Mucosa of rectum (tissue), 2 donors: ENCODE measurements at regions not wholly inside any gene's neighbourhood (a gene's known extent, or its start where the extent isn't known, plus 50 kb on each side); places are given as distances from the start of the nearest gene placed in this dataset.

Experiments
- H3K27ac ChIP-seq, 2 donors: one replicate each; pipeline ENCODE4 v1.7.0; 2013; ENCODE audit warnings: inconsistent platforms in 2 of 2, low read depth in 2 of 2, low read length in 2 of 2
- H3K27me3 ChIP-seq, 2 donors: one replicate each; pipeline ENCODE4 v1.7.0; 2013; ENCODE audit warnings: low read length in 2 of 2; ENCODE audit not compliant: control insufficient read depth in 2 of 2, insufficient read depth in 2 of 2
- H3K36me3 ChIP-seq, 2 donors: one replicate each; pipeline ENCODE4 v1.7.0; 2013; ENCODE audit warnings: low read length in 2 of 2; ENCODE audit not compliant: control insufficient read depth in 2 of 2, insufficient read depth in 2 of 2
- H3K4me1 ChIP-seq, 2 donors: one replicate each; pipeline ENCODE4 v1.7.0; 2013; ENCODE audit warnings: low read length in 2 of 2, mild to moderate bottlenecking in 1 of 2; ENCODE audit not compliant: control insufficient read depth in 2 of 2, insufficient read depth in 2 of 2
- H3K4me3 ChIP-seq, 2 donors: one replicate each; pipeline ENCODE4 v1.7.0; 2013; ENCODE audit warnings: low read length in 2 of 2
- H3K9ac ChIP-seq, 2 donors: one replicate each; pipeline ENCODE4 v1.7.0; 2013; ENCODE audit warnings: low read length in 2 of 2, low read depth in 1 of 2, mild to moderate bottlenecking in 1 of 2
- H3K9me3 ChIP-seq, 2 donors: one replicate each; pipeline ENCODE4 v1.7.0; 2013; ENCODE audit warnings: low read length in 2 of 2; ENCODE audit not compliant: control insufficient read depth in 2 of 2
- donor health status: healthy.
- donor health status: Normal muscosa, but diverticular disease.

GRCh38 chr20:40159276-40159675 lies 529.8 kb downstream of the MAFB start:
- no peak overlapping the region for H3K27ac ChIP-seq
- H3K9me3 ChIP-seq, result no peaks in the 10 kb centered on the region
- no peaks in the 10 kb centered on the region for H3K4me1 ChIP-seq
- H3K9ac ChIP-seq, result no peak overlapping the region
- H3K4me3 ChIP-seq, result no peak overlapping the region
- H3K36me3 ChIP-seq, result no peaks in the 10 kb centered on the region
- H3K27me3 ChIP-seq, result no peaks in the 10 kb centered on the region

DNA sequence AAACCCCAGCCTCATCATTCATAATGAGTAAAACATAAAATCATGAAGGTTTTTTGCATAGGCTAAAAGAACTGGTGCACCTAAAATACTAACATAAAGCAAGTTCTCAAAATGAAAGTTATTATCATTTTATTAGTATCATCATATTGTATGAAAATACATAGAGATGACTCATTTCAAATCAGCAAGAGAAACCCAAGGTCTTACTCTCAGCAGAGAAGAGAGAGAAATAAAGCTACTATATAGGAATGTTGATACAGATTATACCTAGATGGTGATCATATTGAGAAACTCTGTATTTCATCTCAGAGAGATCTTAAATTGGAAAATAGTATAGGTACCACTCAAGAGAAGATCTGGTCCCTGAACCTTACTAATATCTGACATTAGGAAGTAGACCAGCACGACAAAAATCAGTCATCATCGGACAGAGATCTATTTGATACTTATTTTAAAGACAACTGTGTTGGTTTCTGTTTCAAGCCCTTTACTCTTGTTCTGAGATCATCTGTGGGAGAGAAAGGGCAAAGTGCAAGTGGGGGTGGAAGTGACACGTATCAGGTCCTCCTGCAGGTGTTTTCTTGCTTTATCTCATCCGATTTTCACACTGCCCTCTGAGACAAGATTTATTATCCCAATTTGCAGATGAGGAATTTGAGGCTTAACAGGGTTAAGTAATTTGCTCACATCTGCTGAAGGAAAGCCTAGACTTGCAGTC lies 532.3 kb downstream of the MAFB start:
- H3K4me3 ChIP-seq, result no peak overlapping the region
- H3K9me3 ChIP-seq, result no peaks in the 10 kb centered on the region
- no peaks in the 10 kb centered on the region for H3K27me3 ChIP-seq
- no peaks in the 10 kb centered on the region for H3K4me1 ChIP-seq
- H3K36me3 ChIP-seq, result no peaks in the 10 kb centered on the region
- no peak overlapping the region for H3K9ac ChIP-seq
- H3K27ac ChIP-seq, result no peak overlapping the region

DNA sequence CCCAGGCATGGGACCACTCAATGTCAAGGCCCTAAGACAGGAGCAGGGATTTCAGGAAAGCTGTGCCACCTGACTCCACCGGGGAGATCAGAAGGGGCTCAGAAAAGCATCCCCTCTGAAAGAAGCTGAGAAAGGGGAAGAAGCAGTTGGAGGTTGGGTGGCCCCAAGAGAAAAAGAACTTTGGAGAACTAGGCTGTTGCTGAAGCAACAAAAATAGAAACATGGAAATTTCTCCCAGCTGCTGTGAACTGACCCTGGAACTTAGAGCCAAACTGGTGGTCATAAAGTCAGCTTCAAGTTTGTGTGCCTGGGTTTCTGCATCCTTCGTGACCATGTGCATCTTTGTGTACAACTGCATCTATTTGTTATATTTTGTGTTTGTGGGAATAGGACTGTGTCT lies 534.5 kb downstream of the MAFB start:
- no peaks in the 10 kb centered on the region for H3K27me3 ChIP-seq
- no peaks in the 10 kb centered on the region for H3K9me3 ChIP-seq
- no peak overlapping the region for H3K4me3 ChIP-seq
- H3K36me3 ChIP-seq, result no peaks in the 10 kb centered on the region
- no peak overlapping the region for H3K9ac ChIP-seq
- no peak overlapping the region for H3K27ac ChIP-seq
- no peaks in the 10 kb centered on the region for H3K4me1 ChIP-seq

GRCh38 chr20:40148886-40149285 lies 540.1 kb downstream of the MAFB start:
- Histone ChIP-seq H3K36me3 (no peaks in the 10 kb centered on the region), H3K9me3 (no peaks in the 10 kb centered on the region), H3K4me1 (no peaks in the 10 kb centered on the region), H3K27me3 (no peaks in the 10 kb centered on the region), H3K9ac (no peak overlapping the region), H3K27ac (no peak overlapping the region), H3K4me3 (no peak overlapping the region)

DNA sequence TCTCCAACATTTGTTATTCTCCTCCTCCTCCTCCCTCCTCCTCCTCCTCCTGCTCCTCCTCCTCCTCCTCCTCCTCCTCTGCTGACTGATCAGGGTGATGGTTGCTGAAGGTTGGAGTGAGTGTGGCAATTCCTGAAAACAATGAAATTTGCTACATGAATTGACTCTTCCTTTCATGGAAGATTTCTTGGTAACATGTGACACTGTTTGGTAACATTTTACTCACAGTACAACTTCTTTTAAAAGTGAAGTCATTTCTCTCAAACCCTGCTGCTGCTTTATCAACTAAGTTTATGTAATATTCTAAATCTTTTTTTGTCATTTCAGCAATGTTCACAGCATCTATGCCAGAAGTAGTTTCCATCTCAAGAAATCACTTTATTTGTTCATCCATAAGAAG lies 543.0 kb downstream of the MAFB start:
- Histone ChIP-seq H3K9ac (no peak overlapping the region), H3K27ac (no peak overlapping the region), H3K4me3 (no peak overlapping the region), H3K36me3 (no peaks in the 10 kb centered on the region), H3K9me3 (no peaks in the 10 kb centered on the region), H3K4me1 (no peaks in the 10 kb centered on the region), H3K27me3 (no peaks in the 10 kb centered on the region)

- H3K9ac ChIP-seq, result no peak overlapping the region
- H3K27ac ChIP-seq, result no peak overlapping the region
- H3K4me1 ChIP-seq, result no peaks in the 10 kb centered on the region
- no peak overlapping the region for H3K4me3 ChIP-seq
- no peaks in the 10 kb centered on the region for H3K9me3 ChIP-seq
- no peaks in the 10 kb centered on the region for H3K27me3 ChIP-seq
- H3K36me3 ChIP-seq, result no peaks in the 10 kb centered on the region
Measured at GRCh38 chr20:40144581-40144980, 544.5 kb downstream of the MAFB start.

DNA sequence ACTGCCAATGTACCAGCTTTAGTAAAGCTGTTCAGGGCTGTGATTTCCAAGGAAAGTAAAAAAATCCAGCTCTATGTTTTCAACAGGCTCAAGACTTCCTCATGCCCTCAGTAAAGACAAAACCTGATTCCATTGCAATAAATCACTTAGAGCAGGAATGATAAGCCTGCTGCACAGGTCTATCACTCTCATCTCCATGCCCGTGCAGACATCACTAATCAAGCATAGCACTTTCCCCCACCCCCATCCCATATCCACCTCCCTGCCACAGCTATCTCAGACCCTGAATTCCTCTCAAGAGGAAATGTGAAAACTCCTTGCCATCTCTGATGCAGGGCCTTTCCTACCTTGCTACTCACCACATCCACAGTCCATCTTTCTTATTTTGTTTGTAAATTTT lies 554.9 kb downstream of the MAFB start:
- Histone ChIP-seq H3K9ac (no peak overlapping the region), H3K4me3 (no peak overlapping the region), H3K4me1 (no peaks in the 10 kb centered on the region), H3K36me3 (no peaks in the 10 kb centered on the region), H3K27ac (no peak overlapping the region), H3K9me3 (no peaks in the 10 kb centered on the region), H3K27me3 (no peaks in the 10 kb centered on the region)

DNA sequence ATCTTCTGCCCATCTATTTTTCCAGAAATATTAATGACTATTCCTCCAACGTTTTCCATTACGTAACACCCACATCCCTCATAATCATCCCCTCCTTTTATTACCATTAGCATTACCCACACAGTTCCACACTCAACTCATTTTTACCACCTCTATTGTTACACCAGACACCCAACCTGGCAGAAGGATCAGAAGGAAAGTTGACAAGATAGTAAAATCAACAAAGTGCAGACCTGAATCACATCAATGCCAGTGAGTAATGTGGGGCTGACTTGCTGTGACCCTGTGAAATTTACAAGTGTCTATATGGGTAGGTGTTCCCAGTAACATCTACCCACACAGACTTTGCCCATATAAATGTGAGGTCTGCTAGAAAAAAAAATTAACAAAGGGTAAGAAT lies 568.2 kb downstream of the MAFB start:
- H3K36me3 ChIP-seq, result no peaks in the 10 kb centered on the region
- H3K4me1 ChIP-seq, result no peaks in the 10 kb centered on the region
- H3K27me3 ChIP-seq, result no peaks in the 10 kb centered on the region
- H3K9me3 ChIP-seq, result no peaks in the 10 kb centered on the region
- no peak overlapping the region for H3K27ac ChIP-seq
- H3K4me3 ChIP-seq, result no peak overlapping the region
- no peak overlapping the region for H3K9ac ChIP-seq

DNA sequence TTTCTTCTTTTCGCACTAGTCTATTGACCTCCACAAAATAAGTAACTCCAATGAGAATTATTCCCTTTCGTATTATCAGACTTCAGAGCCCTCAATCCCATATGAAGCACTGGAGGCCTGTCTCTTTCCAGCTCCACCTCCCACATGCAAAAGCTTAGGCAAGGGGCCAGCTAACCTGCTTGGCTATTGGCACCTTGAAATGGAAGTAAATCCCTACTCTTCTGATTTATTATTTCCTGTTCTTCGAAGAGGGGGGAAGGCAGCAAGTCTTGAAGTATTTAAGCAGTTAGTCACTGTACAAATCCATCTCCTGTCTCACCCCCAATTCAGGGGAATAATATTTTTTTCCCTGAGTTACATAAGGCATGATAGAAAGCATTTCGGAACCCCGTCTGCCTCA lies 577.8 kb downstream of the MAFB start:
- Histone ChIP-seq H3K27me3 (no peaks in the 10 kb centered on the region), H3K4me3 (no peak overlapping the region), H3K9ac (no peak overlapping the region), H3K36me3 (no peaks in the 10 kb centered on the region), H3K27ac (no peak overlapping the region), H3K4me1 (no peaks in the 10 kb centered on the region), H3K9me3 (no peaks in the 10 kb centered on the region)

DNA sequence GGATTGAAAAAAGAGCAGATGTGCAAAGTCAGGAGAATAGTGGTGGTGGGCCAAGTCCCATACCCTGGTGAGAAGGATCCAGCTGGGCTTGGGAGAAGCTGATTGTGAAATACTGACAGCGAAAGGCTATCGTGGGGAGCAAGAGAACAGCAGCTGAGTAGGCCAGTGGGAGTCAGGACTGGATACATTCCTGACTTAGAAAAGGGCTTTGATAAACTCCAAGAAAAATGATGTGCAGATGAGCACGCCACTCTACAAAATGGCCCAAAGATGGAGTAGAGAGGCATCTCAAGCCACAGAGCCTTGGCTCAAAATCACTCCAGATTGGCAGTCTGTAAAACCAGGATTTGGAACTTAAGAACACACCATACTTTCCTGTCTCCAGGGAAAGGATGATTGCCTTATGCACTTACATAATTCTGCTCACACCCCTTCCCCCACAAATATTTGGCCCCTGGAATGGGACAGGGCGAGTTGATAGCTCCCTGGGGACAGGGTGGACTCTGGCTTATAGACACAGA lies 578.7 kb downstream of the MAFB start:
- Histone ChIP-seq H3K4me3 (no peak overlapping the region), H3K4me1 (no peaks in the 10 kb centered on the region)

More for the DNA sequence above, 578.7 kb downstream of the MAFB start:
- H3K9ac ChIP-seq, result no peak overlapping the region
- no peaks in the 10 kb centered on the region for H3K27me3 ChIP-seq
- H3K9me3 ChIP-seq, result no peaks in the 10 kb centered on the region
- no peaks in the 10 kb centered on the region for H3K36me3 ChIP-seq
- no peak overlapping the region for H3K27ac ChIP-seq
